GM21447 (cell line): ENCODE measurements at regions not wholly inside any gene's neighbourhood (a gene's known extent, or its start where the extent isn't known, plus 50 kb on each side); places are given as distances from the start of the nearest gene placed in this dataset.

Experiments used
- ATAC-seq: cut with Tn5 transposase; IDR thresholded peaks from one replicate; pipeline ENCODE4 v1.9.1; 2021; ENCODE audit not compliant: unreplicated experiment

DNA sequence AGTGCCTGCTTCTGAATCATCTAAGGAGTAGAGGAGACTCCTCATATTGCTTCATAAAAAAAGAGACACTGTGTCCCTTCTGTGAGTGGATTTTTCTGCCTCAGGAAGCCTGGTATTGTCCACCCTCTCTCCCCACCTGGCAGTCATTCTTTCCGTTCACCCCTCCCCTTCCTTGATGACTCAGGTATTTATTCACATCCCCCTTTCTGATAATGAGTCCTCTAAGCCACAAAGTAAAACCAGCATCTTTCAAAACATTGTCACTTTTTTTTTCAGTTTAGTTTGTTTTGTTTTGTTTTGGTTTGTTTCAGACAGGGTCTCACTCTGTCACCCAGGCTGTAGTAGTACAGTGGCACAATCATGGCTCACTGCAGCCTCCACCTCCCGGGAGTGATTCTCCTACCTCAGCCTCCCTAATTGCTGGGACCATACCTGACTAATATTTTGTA, 65.2 kb upstream of the UBE2E1 start:
- peak; percentile 92 for ATAC-seq

GRCh38 chr3:23741036-23741706, 64.6 kb upstream of the UBE2E1 start:
- ATAC-seq = peak; percentile 11

DNA sequence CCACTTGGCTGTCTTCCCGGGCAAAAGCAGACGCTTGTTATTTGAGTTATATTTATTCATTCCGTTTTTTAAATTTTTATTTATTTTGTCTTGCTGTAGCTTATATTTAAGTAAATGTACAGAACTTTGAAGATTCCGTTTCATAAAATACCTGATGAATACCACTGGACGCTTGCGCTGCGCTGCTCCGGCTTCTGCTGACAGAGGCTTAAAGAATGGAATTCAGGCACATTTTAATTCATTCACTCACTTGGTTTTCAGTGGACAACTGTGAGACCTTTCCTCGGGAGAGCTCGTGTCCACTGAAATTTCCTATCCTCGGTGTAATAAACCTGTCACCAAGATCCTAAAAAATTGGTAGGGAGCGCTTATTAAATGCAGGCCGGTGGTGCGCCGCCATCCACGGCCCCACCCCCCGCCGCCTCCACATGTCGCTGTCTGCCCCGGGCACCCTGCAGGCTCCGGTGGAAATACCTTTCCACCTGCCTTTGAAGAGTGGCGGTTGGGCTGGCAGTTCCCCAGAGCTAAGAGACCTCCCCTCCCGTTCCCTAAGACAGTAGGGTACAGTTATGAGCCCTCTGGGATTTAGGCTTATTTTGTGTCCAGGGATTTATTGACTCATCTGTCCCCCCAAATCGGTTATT, 62.5 kb upstream of the UBE2E1 start:
- ATAC-seq = no peak

GRCh38 chr3:23746441-23746840, 59.3 kb upstream of the UBE2E1 start:
- ATAC-seq = no peak

GRCh38 chr3:23747841-23748240, 57.9 kb upstream of the UBE2E1 start:
- ATAC-seq = no peak

- no peak for ATAC-seq
Measured at GRCh38 chr3:23748398-23749110, 57.2 kb upstream of the UBE2E1 start.

GRCh38 chr3:23749609-23750008, 56.1 kb upstream of the UBE2E1 start:
- ATAC-seq = no peak

GRCh38 chr3:23750573-23751210, 55.1 kb upstream of the UBE2E1 start:
- no peak for ATAC-seq

- no peak for ATAC-seq
Measured at GRCh38 chr3:23751212-23751723, 54.5 kb upstream of the UBE2E1 start.

- no peak for ATAC-seq
Measured at GRCh38 chr3:23752126-23752525, 53.6 kb upstream of the UBE2E1 start.

GRCh38 chr3:23754215-23754614, 51.5 kb upstream of the UBE2E1 start:
- no peak for ATAC-seq
